ENCODE measurements at regions not wholly inside any gene's neighbourhood (a gene's known extent, or its start where the extent isn't known, plus 50 kb on each side); places are given as distances from the start of the nearest gene placed in this dataset.
"Not testable (repeated sequence)": the region's sequence is repeated elsewhere in the genome, so short reads cannot be mapped to it uniquely, and the experiment has no call there.

DNA sequence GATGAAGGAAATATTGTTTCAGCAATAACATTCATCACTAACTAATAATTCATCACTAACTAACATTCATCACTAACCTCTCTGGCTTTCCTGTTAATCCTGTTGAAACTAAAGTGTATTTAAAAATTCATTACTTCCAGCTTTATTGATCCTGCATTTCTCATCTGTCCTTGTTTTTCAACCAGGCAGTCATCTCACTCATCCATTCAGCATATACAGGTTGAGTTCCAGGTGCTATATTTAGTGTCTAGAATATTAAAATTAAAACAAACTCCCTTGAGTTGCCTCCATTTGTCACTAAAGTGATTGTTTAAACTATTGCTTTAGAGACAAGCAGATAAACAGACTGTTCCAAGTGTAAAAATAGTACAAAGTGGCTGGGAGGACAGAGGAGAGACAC is 58.1 kb downstream of the ATXN7L3B start:
- H3K27ac ChIP-seq: no peak overlapping the region
- no peaks in the 10 kb centered on the region for H3K27me3 ChIP-seq (replicated peaks; ENCODE audit: insufficient read depth)
- H3K9me3 ChIP-seq: no peaks in the 10 kb centered on the region
- DNase-seq (ENCODE audit: low spot score): no peak
- H3K4me3 ChIP-seq: no peak overlapping the region
- intact Hi-C loops (cut with DNase I): no loop called here
- no peaks in the 10 kb centered on the region for H3K36me3 ChIP-seq
- TF ChIP-seq POLR2A (IDR thresholded peaks at IDR 0.05) (no peak), POLR2AphosphoS5 (IDR thresholded peaks at IDR 0.05) (no peak)
- TF ChIP-seq, protein P1, sequence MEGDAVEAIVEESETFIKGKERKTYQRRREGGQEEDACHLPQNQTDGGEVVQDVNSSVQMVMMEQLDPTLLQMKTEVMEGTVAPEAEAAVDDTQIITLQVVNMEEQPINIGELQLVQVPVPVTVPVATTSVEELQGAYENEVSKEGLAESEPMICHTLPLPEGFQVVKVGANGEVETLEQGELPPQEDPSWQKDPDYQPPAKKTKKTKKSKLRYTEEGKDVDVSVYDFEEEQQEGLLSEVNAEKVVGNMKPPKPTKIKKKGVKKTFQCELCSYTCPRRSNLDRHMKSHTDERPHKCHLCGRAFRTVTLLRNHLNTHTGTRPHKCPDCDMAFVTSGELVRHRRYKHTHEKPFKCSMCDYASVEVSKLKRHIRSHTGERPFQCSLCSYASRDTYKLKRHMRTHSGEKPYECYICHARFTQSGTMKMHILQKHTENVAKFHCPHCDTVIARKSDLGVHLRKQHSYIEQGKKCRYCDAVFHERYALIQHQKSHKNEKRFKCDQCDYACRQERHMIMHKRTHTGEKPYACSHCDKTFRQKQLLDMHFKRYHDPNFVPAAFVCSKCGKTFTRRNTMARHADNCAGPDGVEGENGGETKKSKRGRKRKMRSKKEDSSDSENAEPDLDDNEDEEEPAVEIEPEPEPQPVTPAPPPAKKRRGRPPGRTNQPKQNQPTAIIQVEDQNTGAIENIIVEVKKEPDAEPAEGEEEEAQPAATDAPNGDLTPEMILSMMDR (IDR thresholded peaks at IDR 0.05): no peak
- H3K4me1 ChIP-seq (replicated peaks): no peaks in the 10 kb centered on the region

DNA sequence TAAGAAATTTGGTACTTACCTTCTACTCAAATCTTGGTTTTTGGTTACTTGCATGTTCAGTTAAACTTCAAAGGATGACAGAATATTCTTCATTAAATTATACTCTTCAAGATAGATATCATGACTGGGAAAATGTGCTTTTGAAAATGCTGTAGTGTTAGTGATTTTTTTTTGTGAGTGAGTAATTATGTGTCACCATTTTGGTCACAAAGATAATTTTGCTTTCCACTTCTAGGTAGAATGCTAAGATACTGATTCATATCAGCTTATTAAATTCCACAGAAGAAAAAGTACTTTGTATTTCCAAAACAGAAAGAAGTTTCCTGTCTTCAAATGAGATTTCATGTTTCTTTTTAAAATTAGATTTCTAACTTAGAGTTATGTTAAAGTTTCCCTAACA is 61.2 kb downstream of the ATXN7L3B start:
- no peaks in the 10 kb centered on the region for H3K36me3 ChIP-seq

DNA sequence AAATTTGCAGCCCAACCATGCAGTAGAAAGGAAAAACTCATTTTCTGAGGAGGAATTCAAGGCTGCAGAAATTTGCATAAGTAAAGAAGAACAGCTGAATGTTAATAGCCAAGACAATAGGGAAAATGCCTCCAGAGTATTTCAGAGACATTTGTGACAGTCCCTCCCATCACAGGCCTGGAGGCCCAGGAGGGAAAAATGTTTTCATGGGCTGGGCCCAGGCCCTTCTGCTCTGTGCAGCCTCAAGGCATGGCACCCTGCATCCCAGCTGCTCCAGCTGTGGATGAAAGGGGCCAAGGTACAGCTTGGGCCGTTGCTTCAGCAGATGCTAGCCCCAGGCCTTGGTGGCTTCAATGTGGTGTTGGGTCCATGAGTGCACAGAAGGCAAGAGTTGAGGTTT is 62.3 kb downstream of the ATXN7L3B start:
- Histone ChIP-seq H3K9me3 (no peaks in the 10 kb centered on the region), H3K27ac (no peak overlapping the region), H3K4me3 (no peak overlapping the region), H3K36me3 (no peaks in the 10 kb centered on the region), H3K27me3 (replicated peaks; ENCODE audit: insufficient read depth) (no peaks in the 10 kb centered on the region), H3K4me1 (replicated peaks) (no peaks in the 10 kb centered on the region)
- intact Hi-C loops (cut with DNase I): no loop called here
- TF ChIP-seq POLR2AphosphoS5 (IDR thresholded peaks at IDR 0.05): no peak
- TF ChIP-seq, protein P1 (IDR thresholded peaks at IDR 0.05): no peak
- no peak for TF ChIP-seq POLR2A (IDR thresholded peaks at IDR 0.05)
- WGBS: 23% methylated on average over 1 of the region's 1 CpG
- DNase-seq (ENCODE audit: low spot score): no peak

More for the DNA sequence above, 61.2 kb downstream of the ATXN7L3B start:
- Histone ChIP-seq H3K4me3 (no peak overlapping the region), H3K27me3 (replicated peaks; ENCODE audit: insufficient read depth) (no peaks in the 10 kb centered on the region), H3K9me3 (no peaks in the 10 kb centered on the region), H3K4me1 (replicated peaks) (no peaks in the 10 kb centered on the region), H3K27ac (no peak overlapping the region)
- no peak for DNase-seq (ENCODE audit: low spot score)
- intact Hi-C loops (cut with DNase I): no loop called here
- TF ChIP-seq, protein P1 (IDR thresholded peaks at IDR 0.05): no peak
- TF ChIP-seq POLR2AphosphoS5 (IDR thresholded peaks at IDR 0.05): no peak
- TF ChIP-seq POLR2A (IDR thresholded peaks at IDR 0.05): no peak

DNA sequence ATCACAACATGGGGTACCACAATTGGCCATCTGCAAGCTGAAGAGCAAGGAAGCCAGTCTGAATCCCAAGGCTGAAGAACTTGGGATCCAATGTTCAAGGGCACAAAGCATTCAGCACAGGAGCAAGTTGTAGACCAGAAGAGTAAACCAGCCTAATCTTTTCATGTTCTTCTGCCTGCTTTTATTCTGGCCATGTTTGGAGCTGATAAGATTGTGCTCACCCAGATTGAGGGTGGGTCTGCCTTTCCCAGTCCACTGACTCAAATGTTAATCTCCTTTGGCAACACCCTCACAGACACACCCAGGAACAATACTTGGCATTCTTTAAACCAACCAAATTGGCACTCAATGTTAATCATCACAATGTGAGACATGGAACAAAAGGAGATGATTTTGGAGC is 63.2 kb downstream of the ATXN7L3B start:
- H3K4me1 ChIP-seq (replicated peaks); H3K9me3 ChIP-seq; DNase-seq (ENCODE audit: low spot score); intact Hi-C loops (cut with DNase I); H3K36me3 ChIP-seq; H3K4me3 ChIP-seq; H3K27me3 ChIP-seq (replicated peaks; ENCODE audit: insufficient read depth); H3K27ac ChIP-seq: not testable (repeated sequence)

DNA sequence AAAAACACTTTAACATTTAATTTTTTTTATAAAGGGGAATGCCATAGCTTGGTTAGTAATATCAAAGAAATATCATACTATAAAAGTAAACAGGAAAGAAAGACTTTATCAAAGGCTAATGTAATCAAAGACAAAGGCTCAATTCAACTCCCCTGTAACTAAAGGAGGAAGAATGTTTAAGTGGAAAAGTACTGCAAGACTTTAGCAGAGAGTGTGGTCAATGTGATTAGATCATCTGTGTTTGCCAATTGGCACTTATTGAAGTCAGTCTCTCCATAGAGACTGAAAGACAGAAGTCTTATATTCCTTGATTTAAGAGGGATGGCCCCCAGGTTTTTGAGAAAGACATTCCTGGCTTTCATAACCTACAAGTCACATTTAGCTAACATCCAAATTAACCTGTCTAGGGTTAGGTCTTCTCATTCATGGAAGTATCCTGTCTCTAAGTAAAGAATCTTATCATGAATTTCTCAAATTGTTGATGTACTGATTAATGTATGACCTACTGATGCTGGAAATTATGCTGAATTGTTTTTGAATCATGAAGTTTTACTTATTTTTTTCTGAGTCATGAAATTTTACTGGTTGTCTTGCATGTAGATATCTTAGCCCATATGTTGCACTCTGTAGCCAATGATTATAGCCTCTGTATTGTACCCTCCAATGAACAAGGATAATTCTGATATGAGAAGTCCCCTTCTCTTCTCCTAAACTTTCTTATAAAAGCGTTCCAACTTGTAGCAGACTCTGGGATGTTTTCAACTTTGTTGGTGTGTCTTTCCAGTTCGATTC is 65.4 kb downstream of the ATXN7L3B start:
- Histone ChIP-seq H3K4me1 (replicated peaks) (no peaks in the 10 kb centered on the region), H3K9me3 (no peaks in the 10 kb centered on the region), H3K4me3 (no peak overlapping the region), H3K27me3 (replicated peaks; ENCODE audit: insufficient read depth) (no peaks in the 10 kb centered on the region), H3K27ac (no peak overlapping the region), H3K36me3 (no peaks in the 10 kb centered on the region)
- no peak for DNase-seq (ENCODE audit: low spot score)
- TF ChIP-seq POLR2A (IDR thresholded peaks at IDR 0.05): no peak
- TF ChIP-seq POLR2AphosphoS5 (IDR thresholded peaks at IDR 0.05): no peak
- TF ChIP-seq, protein P1 (IDR thresholded peaks at IDR 0.05): no peak
- intact Hi-C loops (cut with DNase I): no loop called here
- 54% methylated on average over 2 of the region's 2 CpGs for WGBS
